ENCODE measurements at regions not wholly inside any gene's neighbourhood (a gene's known extent, or its start where the extent isn't known, plus 50 kb on each side); places are given as distances from the start of the nearest gene placed in this dataset.

- no peak for DNase-seq
Observed at GRCh38 chr11:131240421-131240820, 130.0 kb upstream of the NTM start.

GRCh38 chr11:131242476-131243000, 127.9 kb upstream of the NTM start:
- no peak for DNase-seq

GRCh38 chr11:131246156-131246555, 124.3 kb upstream of the NTM start:
- DNase-seq = no peak

- no peak for DNase-seq
Observed at GRCh38 chr11:131246663-131247062, 123.8 kb upstream of the NTM start.

GRCh38 chr11:131248588-131248987, 121.8 kb upstream of the NTM start:
- DNase-seq = no peak

- DNase-seq = no peak
Observed at GRCh38 chr11:131253142-131253655, 117.2 kb upstream of the NTM start.

GRCh38 chr11:131253656-131254151, 116.7 kb upstream of the NTM start:
- DNase-seq = no peak

- no peak for DNase-seq
Observed at GRCh38 chr11:131254254-131254653, 116.2 kb upstream of the NTM start.

- DNase-seq = no peak
Observed at GRCh38 chr11:131274233-131274632, 96.2 kb upstream of the NTM start.

GRCh38 chr11:131275580-131275979, 94.8 kb upstream of the NTM start:
- no peak for DNase-seq

GRCh38 chr11:131278472-131278871, 91.9 kb upstream of the NTM start:
- no peak for DNase-seq

GRCh38 chr11:131279654-131280384, 90.6 kb upstream of the NTM start:
- DNase-seq = no peak

- DNase-seq = no peak
Observed at GRCh38 chr11:131281316-131281715, 89.1 kb upstream of the NTM start.

GRCh38 chr11:131284041-131284440, 86.4 kb upstream of the NTM start:
- DNase-seq = no peak

- DNase-seq = no peak
Observed at GRCh38 chr11:131288521-131289091, 81.8 kb upstream of the NTM start.

GRCh38 chr11:131290185-131290584, 80.2 kb upstream of the NTM start:
- no peak for DNase-seq

GRCh38 chr11:131295986-131296385, 74.4 kb upstream of the NTM start:
- DNase-seq = no peak

GRCh38 chr11:131297441-131297840, 73.0 kb upstream of the NTM start:
- DNase-seq = no peak

GRCh38 chr11:131299598-131300438, 70.6 kb upstream of the NTM start:
- DNase-seq = no peak

- DNase-seq = no peak
Observed at GRCh38 chr11:131300439-131300717, 70.0 kb upstream of the NTM start.

- no peak for DNase-seq
Observed at GRCh38 chr11:131301306-131301705, 69.1 kb upstream of the NTM start.

GRCh38 chr11:131302836-131303235, 67.6 kb upstream of the NTM start:
- DNase-seq = no peak

- no peak for DNase-seq
Observed at GRCh38 chr11:131303611-131304119, 66.8 kb upstream of the NTM start.
